ENCODE measurements at regions not wholly inside any gene's neighbourhood (a gene's known extent, or its start where the extent isn't known, plus 50 kb on each side); places are given as distances from the start of the nearest gene placed in this dataset.
"Not testable (repeated sequence)": the region's sequence is repeated elsewhere in the genome, so short reads cannot be mapped to it uniquely, and the experiment has no call there.

GRCh38 chr7:25725451-25725850 lies 426.5 kb upstream of the NFE2L3 start:
- DNase-seq, result no peak

DNA sequence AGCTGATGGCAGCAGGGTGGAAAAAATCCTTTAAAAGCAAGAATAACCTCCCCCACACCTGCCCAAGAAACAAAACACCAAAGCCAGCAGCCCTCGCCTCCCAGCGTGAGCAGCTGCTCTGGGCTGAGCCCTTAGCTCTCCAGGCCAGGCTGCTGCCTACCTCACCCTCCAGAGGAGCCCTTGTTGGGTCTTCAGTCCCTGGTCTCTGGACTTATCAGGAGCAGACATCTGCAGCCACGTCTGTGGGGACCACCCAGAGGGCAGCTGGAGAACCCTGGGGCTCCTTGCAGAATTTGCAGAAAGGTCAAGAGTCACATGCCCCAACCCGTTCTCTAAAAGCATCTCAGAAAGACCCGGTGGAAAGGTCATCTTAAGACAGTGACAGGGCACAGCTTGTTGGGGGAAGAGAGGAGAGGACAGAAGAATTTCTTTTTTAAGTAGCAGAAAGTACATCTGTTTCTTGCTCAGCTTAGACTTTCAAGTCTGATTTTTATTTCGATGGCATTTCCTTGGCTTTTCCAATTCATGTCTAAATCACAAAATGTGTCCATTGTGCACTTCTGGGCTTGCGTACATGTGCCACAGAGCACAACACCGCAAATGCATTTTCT lies 425.7 kb upstream of the NFE2L3 start:
- no peak for DNase-seq

GRCh38 chr7:25726781-25727311 lies 425.2 kb upstream of the NFE2L3 start:
- DNase-seq, result no peak

- no peak for DNase-seq
These were observed 424.6 kb upstream of the NFE2L3 start for GRCh38 chr7:25727446-25727845.

- DNase-seq, result no peak
These were observed 424.1 kb upstream of the NFE2L3 start for GRCh38 chr7:25727876-25728275.

GRCh38 chr7:25731068-25731845 lies 420.7 kb upstream of the NFE2L3 start:
- DNase-seq, result no peak

GRCh38 chr7:25731846-25732245 lies 420.2 kb upstream of the NFE2L3 start:
- no peak for DNase-seq

DNA sequence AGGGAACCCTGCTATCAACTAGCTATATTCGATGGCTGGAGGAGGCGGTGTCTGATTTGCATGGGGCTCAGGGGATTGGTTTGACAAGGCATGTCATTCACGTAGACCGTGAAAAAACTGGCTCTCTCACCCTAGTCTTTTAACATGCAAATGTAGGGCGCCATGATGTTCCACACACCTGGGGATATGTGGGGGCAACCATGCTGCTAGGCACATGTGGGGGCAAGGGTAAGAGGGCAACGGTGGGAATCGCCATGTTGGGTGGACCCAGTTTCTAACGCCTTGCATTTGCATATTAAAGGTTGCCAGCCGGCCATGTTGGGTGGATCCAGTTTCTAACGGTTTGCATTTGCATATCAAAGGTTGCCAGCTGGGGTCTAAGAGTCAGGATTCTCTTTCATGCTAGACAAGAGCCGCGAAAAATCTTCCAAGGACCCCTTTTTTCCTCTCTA lies 419.2 kb upstream of the NFE2L3 start:
- no peak for DNase-seq

DNA sequence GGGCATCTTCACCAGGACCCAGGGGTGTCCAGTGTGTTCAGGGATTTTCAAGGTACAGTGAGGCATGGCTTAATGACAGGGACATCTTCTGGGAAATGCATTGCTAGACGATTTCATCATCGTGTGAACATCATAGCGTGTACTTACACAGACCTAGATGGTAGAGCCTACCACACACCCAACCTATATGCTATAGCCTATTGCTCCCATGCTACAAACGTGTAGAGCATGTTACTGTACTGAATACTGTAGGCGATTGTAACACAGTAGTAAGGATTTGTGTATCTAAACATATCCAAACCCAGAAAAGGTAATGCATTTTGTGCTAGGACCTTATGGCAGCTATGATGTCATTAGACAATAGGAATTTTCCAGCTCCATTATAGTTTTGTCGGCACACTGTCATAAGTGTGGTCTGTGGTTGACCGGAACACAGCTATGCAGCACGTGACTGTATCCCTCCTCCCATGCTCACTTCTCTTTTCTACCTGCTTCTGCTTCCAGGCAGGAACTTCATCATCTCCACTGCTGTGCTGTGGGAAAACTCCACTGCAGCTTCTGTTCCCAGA lies 416.2 kb upstream of the NFE2L3 start:
- no peak for DNase-seq

DNA sequence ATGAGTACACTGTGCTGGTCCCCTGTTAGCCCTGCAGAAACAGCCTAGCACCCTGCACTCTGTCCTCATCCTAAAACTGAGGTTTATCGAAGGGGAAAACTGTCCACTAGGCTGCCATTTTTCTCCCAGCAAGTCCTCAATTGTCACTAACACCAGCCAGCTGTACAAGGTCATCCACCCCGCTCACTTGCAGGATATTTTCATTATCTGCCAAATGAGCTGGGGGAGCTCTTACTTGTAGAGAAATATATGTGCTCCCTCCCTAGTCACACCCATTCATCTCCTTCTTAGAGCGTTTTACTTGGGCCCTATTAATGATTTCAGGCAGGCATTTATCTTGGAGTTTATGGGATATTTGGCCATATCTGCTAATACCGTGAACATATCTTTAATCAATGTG lies 413.5 kb upstream of the NFE2L3 start:
- no peak for DNase-seq

GRCh38 chr7:25739143-25739542 lies 412.9 kb upstream of the NFE2L3 start:
- DNase-seq, result no peak

GRCh38 chr7:25742316-25742715 lies 409.7 kb upstream of the NFE2L3 start:
- no peak for DNase-seq

- not testable (repeated sequence) for DNase-seq
These were observed 408.1 kb upstream of the NFE2L3 start for GRCh38 chr7:25743670-25744451.

DNA sequence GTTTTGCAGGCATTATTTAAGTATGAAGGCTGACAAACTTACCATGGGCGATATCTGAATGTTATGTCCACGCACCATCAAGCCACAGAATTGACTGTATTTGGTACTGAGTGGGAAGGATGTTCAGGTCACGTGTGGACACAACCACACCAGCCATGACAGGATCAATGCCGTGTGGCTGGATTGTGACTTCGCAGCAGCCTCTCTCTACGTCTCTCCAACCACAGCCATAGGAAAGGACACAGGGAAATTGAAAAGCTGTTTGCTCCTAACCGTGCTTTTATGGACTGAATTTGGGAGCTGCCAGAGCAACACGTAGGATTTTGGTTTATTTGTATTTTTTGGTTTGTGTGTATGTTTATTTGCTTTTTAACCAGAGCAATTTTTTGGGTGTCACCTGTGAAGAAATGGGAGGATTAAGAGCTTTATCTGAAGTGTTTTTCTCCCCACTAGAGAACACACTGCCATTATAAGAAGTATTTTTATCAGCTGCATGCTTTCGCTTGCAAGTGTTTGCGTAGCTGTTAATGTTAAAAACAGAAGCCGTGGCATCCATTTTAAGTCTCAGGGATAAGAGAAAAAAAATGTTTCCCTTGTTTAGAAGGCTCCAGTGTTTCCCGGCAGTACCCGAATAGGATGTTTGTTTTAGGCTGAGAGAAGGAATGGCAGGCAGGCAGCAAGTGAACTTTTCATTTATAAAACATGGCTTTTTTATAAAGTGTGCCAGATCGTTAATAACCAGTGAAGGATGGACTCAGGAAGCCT lies 401.1 kb upstream of the NFE2L3 start:
- DNase-seq, result no peak

DNA sequence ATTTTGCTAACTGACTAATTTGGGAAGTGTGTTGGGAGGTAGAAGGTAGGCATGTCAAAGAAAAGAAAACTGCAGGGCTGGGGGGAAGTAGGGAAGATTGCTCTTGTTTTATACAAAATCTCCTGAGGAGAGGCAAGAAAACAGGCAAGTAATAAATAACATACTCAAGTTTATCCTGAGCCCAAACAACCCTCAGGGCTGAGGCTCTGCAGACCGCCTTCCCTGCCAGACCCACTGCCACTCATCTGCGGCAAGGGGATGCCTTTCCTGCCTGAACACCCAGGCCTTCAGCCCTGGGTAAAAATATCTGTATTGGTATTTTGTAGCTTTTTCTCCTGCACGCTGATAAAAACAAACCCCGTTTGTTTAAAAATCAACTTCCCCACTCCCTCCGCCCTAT lies 399.8 kb upstream of the NFE2L3 start:
- DNase-seq, result no peak

GRCh38 chr7:25752967-25753791 lies 398.8 kb upstream of the NFE2L3 start:
- no peak for DNase-seq

DNA sequence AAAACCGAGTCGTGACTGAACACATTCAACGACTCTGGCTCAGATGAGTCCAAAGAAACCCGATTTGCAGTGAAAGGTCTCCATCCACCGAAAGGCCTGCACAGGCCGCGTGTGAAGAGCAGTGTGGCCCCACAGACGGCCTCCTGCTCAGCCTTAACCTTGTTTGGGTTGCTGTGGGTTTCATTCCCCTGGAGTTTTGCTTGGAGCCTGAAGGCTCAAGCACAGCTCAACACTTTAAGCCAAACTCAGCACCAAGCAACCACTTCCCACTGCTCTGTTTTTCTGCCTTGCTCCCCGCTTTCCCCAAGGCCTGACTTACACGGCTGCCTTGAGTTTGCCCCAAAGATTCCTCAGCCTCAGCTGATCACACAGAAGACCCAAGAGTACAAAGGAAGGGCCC lies 398.2 kb upstream of the NFE2L3 start:
- DNase-seq, result no peak

DNA sequence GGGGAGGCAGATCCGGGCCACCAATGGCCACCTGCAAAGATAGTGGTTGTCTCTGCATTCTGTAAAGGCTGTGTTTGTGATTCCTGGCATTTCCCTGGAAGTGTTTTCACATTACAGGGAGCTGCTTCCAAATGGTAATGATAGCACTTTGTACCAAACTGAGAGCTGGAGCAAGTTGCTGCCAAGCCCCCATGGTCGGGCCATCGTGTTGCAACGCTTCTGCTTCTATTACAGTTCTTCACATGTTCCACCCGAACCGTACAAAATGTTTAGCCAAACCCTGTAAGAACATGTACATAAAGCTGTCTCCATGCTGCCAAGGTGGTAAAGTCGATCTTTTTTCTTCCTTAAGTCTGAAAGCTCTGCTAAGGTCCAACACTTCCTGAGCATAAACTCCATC lies 397.7 kb upstream of the NFE2L3 start:
- DNase-seq, result no peak

GRCh38 chr7:25754751-25755150 lies 397.2 kb upstream of the NFE2L3 start:
- DNase-seq, result no peak

DNA sequence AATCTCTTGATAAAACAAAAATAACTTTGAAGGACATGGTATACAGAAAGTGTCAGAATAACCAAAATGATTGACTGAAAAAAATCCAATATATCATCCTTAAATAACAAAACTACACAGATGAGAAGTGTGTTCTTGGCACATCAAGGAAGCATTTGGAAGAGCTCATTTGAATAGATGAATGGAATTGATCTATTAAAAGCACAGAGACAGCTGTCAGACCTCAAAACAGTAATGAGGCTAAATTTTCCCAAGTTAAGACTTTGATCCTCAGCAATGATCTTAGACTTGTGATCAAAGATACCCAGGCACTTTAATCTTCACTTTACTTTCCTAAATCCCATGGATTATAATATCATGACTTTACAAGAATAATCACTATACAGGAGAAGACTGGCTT lies 395.4 kb upstream of the NFE2L3 start:
- no peak for DNase-seq

DNA sequence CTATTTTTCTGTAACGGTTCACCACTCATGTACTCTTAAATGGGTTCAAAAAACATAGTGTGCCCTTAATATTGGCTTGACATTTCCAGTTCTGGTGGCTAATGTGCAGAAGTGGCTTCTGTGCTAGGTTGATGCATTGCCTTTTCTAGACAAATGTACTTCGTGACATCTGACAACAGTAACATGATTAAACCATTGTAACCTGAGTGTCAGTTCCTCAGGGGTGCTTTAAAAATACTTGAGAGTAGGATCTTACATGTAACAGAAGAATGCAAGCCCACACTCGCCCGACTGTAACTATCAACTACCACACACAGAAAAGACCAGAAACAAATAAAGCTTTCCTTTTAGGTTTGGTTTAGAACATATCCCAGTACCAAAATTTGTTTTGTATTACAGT lies 393.4 kb upstream of the NFE2L3 start:
- no peak for DNase-seq

DNA sequence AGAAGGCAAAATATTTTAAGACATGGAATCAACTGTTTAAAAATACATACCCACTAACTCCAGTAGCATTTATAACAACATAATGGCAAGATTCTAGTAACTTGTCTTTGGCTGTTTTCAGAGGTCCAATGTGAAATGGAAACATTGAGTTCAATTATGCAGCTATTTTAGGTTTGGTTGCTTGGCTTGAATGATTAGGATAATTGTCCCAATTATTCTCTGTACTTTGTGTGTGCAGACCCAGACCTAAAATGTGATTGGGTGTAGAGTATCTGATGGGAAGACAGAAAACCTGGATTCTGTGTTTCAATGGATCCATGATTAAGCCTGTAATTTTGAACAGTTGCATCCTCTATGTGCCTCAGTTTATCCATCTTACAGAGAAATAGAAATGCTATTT lies 392.7 kb upstream of the NFE2L3 start:
- DNase-seq, result no peak
